Tibial nerve (tissue), 4 donors: ENCODE measurements at regions not wholly inside any gene's neighbourhood (a gene's known extent, or its start where the extent isn't known, plus 50 kb on each side); places are given as distances from the start of the nearest gene placed in this dataset.
A peak's percentile ranks its signal among the peaks of the same experiment; 100 is the strongest.

Source experiments
- DNase-seq, 2 donors: peaks; one replicate each; pipeline ENCODE4 v3.0.0-alpha.2; 2019; ENCODE audit warnings: low spot score in 2 of 2
- H3K27ac ChIP-seq, 4 donors: fragments of 200-600 bp; sonication (generic) in 3 of 4; one replicate each; pipeline ENCODE4 v1.5.1; 2017 to 2019; ENCODE audit warnings: mild to moderate bottlenecking in 1 of 4
- H3K27me3 ChIP-seq, 2 donors: fragments of 200-600 bp; sonication (generic) in 1 of 2; one replicate each; pipeline versions ENCODE4 v1.5.1 to v1.6.0; 2017 to 2019
- H3K36me3 ChIP-seq, 3 donors: fragments of 200-600 bp; sonication (generic); one replicate each; pipeline ENCODE4 v1.5.1; 2018 to 2019
- H3K4me1 ChIP-seq, 4 donors: fragments of 200-600 bp; sonication (generic) in 3 of 4; one replicate each; pipeline ENCODE4 v1.5.1; 2017 to 2019
- H3K4me3 ChIP-seq, 4 donors: fragments of 200-600 bp; sonication (generic) in 3 of 4; one replicate each; pipeline ENCODE4 v1.5.1; 2017 to 2019; ENCODE audit warnings: mild to moderate bottlenecking in 1 of 4, moderate library complexity in 1 of 4
- H3K9me3 ChIP-seq, 4 donors: fragments of 200-600 bp; sonication (generic) in 3 of 4; one replicate each; pipeline ENCODE4 v1.5.1; 2017 to 2019
- CTCF ChIP-seq, 5 experiments: fragments of 200-600 bp in 3 of 5; fragments of 450-650 bp in 2 of 5; sonication (generic) in 3 of 5; IDR thresholded peaks; one replicate each; pipeline ENCODE4 v1.5.1; 2016 to 2019; ENCODE audit warnings: antibody characterized with exemption in 5 of 5, mild to moderate bottlenecking in 3 of 5, moderate library complexity in 2 of 5
- EP300 ChIP-seq, 2 donors: sonication (generic); formaldehyde crosslinking; IDR thresholded peaks; one replicate each; pipeline ENCODE4 v1.6.1; 2017; ENCODE audit warnings: antibody characterized with exemption in 2 of 2, mild to moderate bottlenecking in 1 of 2
- POLR2A ChIP-seq, 2 donors: fragments of 450-650 bp; IDR thresholded peaks; one replicate each; pipeline ENCODE4 v1.6.1; 2017; ENCODE audit warnings: antibody characterized with exemption in 2 of 2, mild to moderate bottlenecking in 2 of 2, moderate library complexity in 2 of 2
- WGBS, 2 donors: methylation state at CpG; one replicate each; pipeline ENCODE4 v1.1.5; 2018; 5-methylcytosine and 5-hydroxymethylcytosine counted together

GRCh38 chr5:97531549-97531948 is 348.5 kb upstream of the RIOK2 start:
- no peak overlapping the region for H3K4me3 ChIP-seq
- no peaks in the 10 kb centered on the region for H3K9me3 ChIP-seq
- no peak for DNase-seq
- H3K36me3 ChIP-seq = no peaks in the 10 kb centered on the region
- peaks cover 0 to 7% (median 0%) of the 10 kb centered on the region in 4 donors for H3K4me1 ChIP-seq
- no peak for TF ChIP-seq EP300 (IDR thresholded peaks at IDR 0.05)
- no peak for TF ChIP-seq POLR2A (IDR thresholded peaks at IDR 0.05)
- TF ChIP-seq CTCF (IDR thresholded peaks at IDR 0.05) = no peak
- H3K27me3 ChIP-seq = no peaks in the 10 kb centered on the region
- H3K27ac ChIP-seq = no peak overlapping the region
- WGBS, 2 donors = 75 to 83% methylated on average over 2 of the region's 2 CpGs

GRCh38 chr5:97534166-97534565 is 351.1 kb upstream of the RIOK2 start:
- no peak overlapping the region for H3K4me3 ChIP-seq
- peak in 1 of 2 donors; percentile 31 for DNase-seq
- no peaks in the 10 kb centered on the region for H3K36me3 ChIP-seq
- no peaks in the 10 kb centered on the region for H3K9me3 ChIP-seq
- H3K4me1 ChIP-seq = peaks cover 0 to 7% (median 0%) of the 10 kb centered on the region in 4 donors
- TF ChIP-seq EP300 (IDR thresholded peaks at IDR 0.05) = no peak
- peak; percentile 16 to 38 (median 26) for TF ChIP-seq CTCF (IDR thresholded peaks at IDR 0.05)
- TF ChIP-seq POLR2A (IDR thresholded peaks at IDR 0.05) = no peak
- no peak overlapping the region for H3K27ac ChIP-seq
- H3K27me3 ChIP-seq = no peaks in the 10 kb centered on the region

- no peaks in the 10 kb centered on the region for H3K9me3 ChIP-seq
- 91 to 95% methylated on average over 1 of the region's 1 CpG for WGBS, 2 donors
- DNase-seq = no peak
- peaks cover 0 to 7% (median 0%) of the 10 kb centered on the region in 4 donors for H3K4me1 ChIP-seq
- no peaks in the 10 kb centered on the region for H3K27me3 ChIP-seq
- TF ChIP-seq CTCF (IDR thresholded peaks at IDR 0.05) = no peak
- TF ChIP-seq EP300 (IDR thresholded peaks at IDR 0.05) = no peak
- TF ChIP-seq POLR2A (IDR thresholded peaks at IDR 0.05) = no peak
- H3K27ac ChIP-seq = no peak overlapping the region
- H3K36me3 ChIP-seq = no peaks in the 10 kb centered on the region
- no peak overlapping the region for H3K4me3 ChIP-seq
Observed at GRCh38 chr5:97536683-97537082, 353.6 kb upstream of the RIOK2 start.

GRCh38 chr5:97538912-97539311 is 355.9 kb upstream of the RIOK2 start:
- no peak overlapping the region for H3K27ac ChIP-seq
- no peak for DNase-seq
- no peaks in the 10 kb centered on the region for H3K36me3 ChIP-seq
- TF ChIP-seq EP300 (IDR thresholded peaks at IDR 0.05) = no peak
- TF ChIP-seq CTCF (IDR thresholded peaks at IDR 0.05) = no peak
- no peak for TF ChIP-seq POLR2A (IDR thresholded peaks at IDR 0.05)
- H3K27me3 ChIP-seq = no peaks in the 10 kb centered on the region
- H3K4me1 ChIP-seq = no peaks in the 10 kb centered on the region
- 40 to 60% methylated on average over 2 of the region's 2 CpGs for WGBS, 2 donors
- no peaks in the 10 kb centered on the region for H3K9me3 ChIP-seq
- H3K4me3 ChIP-seq = no peak overlapping the region

GRCh38 chr5:97541864-97542263 is 358.8 kb upstream of the RIOK2 start:
- Histone ChIP-seq H3K4me1 (no peaks in the 10 kb centered on the region), H3K27me3 (no peaks in the 10 kb centered on the region), H3K9me3 (no peaks in the 10 kb centered on the region), H3K27ac (no peak overlapping the region), H3K4me3 (no peak overlapping the region), H3K36me3 (no peaks in the 10 kb centered on the region)
- WGBS, 2 donors = 95 to 100% methylated on average over 8 to 11 of the region's 20 CpGs
- DNase-seq = no peak
- no peak for TF ChIP-seq POLR2A (IDR thresholded peaks at IDR 0.05)
- TF ChIP-seq EP300 (IDR thresholded peaks at IDR 0.05) = no peak
- no peak for TF ChIP-seq CTCF (IDR thresholded peaks at IDR 0.05)
